Hepatocyte (in vitro differentiated cells): ENCODE measurements at regions not wholly inside any gene's neighbourhood (a gene's known extent, or its start where the extent isn't known, plus 50 kb on each side); places are given as distances from the start of the nearest gene placed in this dataset.

Experiments used
- DNase-seq: peaks from one replicate; pipeline ENCODE4 v3.0.0-alpha.2; 2016; ENCODE audit warnings: low spot score
- H2AFZ ChIP-seq: fragments of 200-600 bp; sonication (generic); 2 replicates; pipeline ENCODE4 v1.6.0; 2016; ENCODE audit warnings: antibody characterized with exemption, mild to moderate bottlenecking
- H3K27ac ChIP-seq: fragments of 200-600 bp; sonication (generic); 2 replicates; pipeline ENCODE4 v1.5.1; 2016; ENCODE audit warnings: mild to moderate bottlenecking
- H3K27me3 ChIP-seq: fragments of 200-600 bp; sonication (generic); 2 replicates; pipeline ENCODE4 v1.6.1; 2016
- H3K36me3 ChIP-seq: fragments of 200-600 bp; sonication (generic); replicated peaks from 2 replicates; pipeline ENCODE4 v1.5.1; 2016; ENCODE audit warnings: low read depth; ENCODE audit not compliant: insufficient read depth
- H3K4me1 ChIP-seq: fragments of 200-600 bp; sonication (generic); 2 replicates; pipeline ENCODE4 v1.5.1; 2016; ENCODE audit warnings: mild to moderate bottlenecking, moderate library complexity; ENCODE audit not compliant: insufficient read depth
- H3K4me2 ChIP-seq: fragments of 200-600 bp; sonication (generic); 2 replicates; pipeline ENCODE4 v1.6.0; 2016
- H3K4me3 ChIP-seq: fragments of 200-600 bp; sonication (generic); 2 replicates; pipeline ENCODE4 v1.5.1; 2016; ENCODE audit warnings: mild to moderate bottlenecking
- H3K79me2 ChIP-seq: fragments of 200-600 bp; sonication (generic); 2 replicates; pipeline ENCODE4 v1.6.0; 2017; ENCODE audit warnings: mild to moderate bottlenecking
- H3K9me2 ChIP-seq: fragments of 200-600 bp; sonication (generic); replicated peaks from 2 replicates; pipeline ENCODE4 v1.6.0; 2017; ENCODE audit warnings: mild to moderate bottlenecking; ENCODE audit not compliant: insufficient read depth
- H3K9me3 ChIP-seq: fragments of 200-600 bp; sonication (generic); 2 replicates; pipeline ENCODE4 v1.5.1; 2016; ENCODE audit warnings: low read depth, mild to moderate bottlenecking
- H4K20me1 ChIP-seq: fragments of 200-600 bp; sonication (generic); 2 replicates; pipeline ENCODE4 v1.6.0; 2016; ENCODE audit warnings: mild to moderate bottlenecking; ENCODE audit not compliant: insufficient read depth, poor library complexity, severe bottlenecking
- CTCF ChIP-seq: fragments of 200-600 bp; sonication (generic); IDR thresholded peaks from 2 replicates; pipeline ENCODE4 v1.5.1; 2016; ENCODE audit warnings: antibody characterized with exemption, mild to moderate bottlenecking; ENCODE audit not compliant: poor library complexity
- EZH2 ChIP-seq: fragments of 200-600 bp; sonication (generic); IDR thresholded peaks from 2 replicates; pipeline ENCODE4 v1.6.1; 2016; ENCODE audit warnings: antibody characterized with exemption, mild to moderate bottlenecking, borderline replicate concordance
- EZH2phosphoT487 ChIP-seq: fragments of 200-600 bp; sonication (generic); IDR thresholded peaks from one replicate; pipeline ENCODE4 v1.6.1; 2018; ENCODE audit warnings: antibody characterized with exemption, mild to moderate bottlenecking, low read depth, moderate library complexity; ENCODE audit not compliant: unreplicated experiment, severe bottlenecking
- WGBS: methylation state at CpG from one replicate; pipeline ENCODE4 v1.1.6; 2016; ENCODE audit warnings: low lambda C conversion rate; ENCODE audit errors: missing lambda C conversion rate; 5-methylcytosine and 5-hydroxymethylcytosine counted together

- no peaks in the 10 kb centered on the region for H3K9me2 ChIP-seq
- no peaks in the 10 kb centered on the region for H3K9me3 ChIP-seq
- no peaks in the 10 kb centered on the region for H3K79me2 ChIP-seq
- DNase-seq, result no peak
- no peaks in the 10 kb centered on the region for H4K20me1 ChIP-seq
- H3K4me3 ChIP-seq, result no peak overlapping the region
- H2AFZ ChIP-seq, result no peak overlapping the region
- no peaks in the 10 kb centered on the region for H3K36me3 ChIP-seq
- H3K27ac ChIP-seq, result no peak overlapping the region
- no peaks in the 10 kb centered on the region for H3K4me1 ChIP-seq
- WGBS, result 74% methylated on average over 2 of the region's 2 CpGs
- no peaks in the 10 kb centered on the region for H3K27me3 ChIP-seq
- no peak overlapping the region for H3K4me2 ChIP-seq
- no peak for TF ChIP-seq EZH2phosphoT487
- TF ChIP-seq EZH2, result no peak
- no peak for TF ChIP-seq CTCF
Observed at GRCh38 chr11:32304521-32304920, 130.8 kb downstream of the WT1 start.

GRCh38 chr11:32305460-32305859, 129.9 kb downstream of the WT1 start:
- TF ChIP-seq EZH2 (no peak), EZH2phosphoT487 (no peak), CTCF (no peak)
- no peaks in the 10 kb centered on the region for H3K27me3 ChIP-seq
- 92% methylated on average over 4 of the region's 4 CpGs for WGBS
- no peaks in the 10 kb centered on the region for H3K36me3 ChIP-seq
- H3K79me2 ChIP-seq, result no peaks in the 10 kb centered on the region
- H3K9me2 ChIP-seq, result no peaks in the 10 kb centered on the region
- H3K9me3 ChIP-seq, result no peaks in the 10 kb centered on the region
- H3K4me3 ChIP-seq, result no peak overlapping the region
- no peak for DNase-seq
- H4K20me1 ChIP-seq, result no peaks in the 10 kb centered on the region
- peaks cover 7% of the 10 kb centered on the region for H3K4me1 ChIP-seq
- H2AFZ ChIP-seq, result no peak overlapping the region
- H3K4me2 ChIP-seq, result no peak overlapping the region
- H3K27ac ChIP-seq, result no peak overlapping the region

GRCh38 chr11:32307471-32307870, 127.9 kb downstream of the WT1 start:
- Histone ChIP-seq H3K4me1 (peaks cover 17% of the 10 kb centered on the region), H3K27me3 (no peaks in the 10 kb centered on the region), H3K36me3 (no peaks in the 10 kb centered on the region), H3K9me2 (no peaks in the 10 kb centered on the region), H3K9me3 (no peaks in the 10 kb centered on the region), H3K79me2 (no peaks in the 10 kb centered on the region), H4K20me1 (no peaks in the 10 kb centered on the region), H2AFZ (no peak overlapping the region), H3K4me2 (no peak overlapping the region), H3K27ac (no peak overlapping the region), H3K4me3 (no peak overlapping the region)
- WGBS, result 88% methylated on average over 3 of the region's 3 CpGs
- TF ChIP-seq EZH2phosphoT487, result no peak
- no peak for TF ChIP-seq EZH2
- TF ChIP-seq CTCF, result no peak
- DNase-seq, result no peak

GRCh38 chr11:32307913-32308312, 127.4 kb downstream of the WT1 start:
- Histone ChIP-seq H3K36me3 (no peaks in the 10 kb centered on the region), H3K27ac (no peak overlapping the region), H3K9me2 (no peaks in the 10 kb centered on the region), H3K4me3 (no peak overlapping the region), H3K79me2 (no peaks in the 10 kb centered on the region), H3K4me2 (no peak overlapping the region), H2AFZ (no peak overlapping the region), H4K20me1 (no peaks in the 10 kb centered on the region), H3K27me3 (no peaks in the 10 kb centered on the region), H3K4me1 (peaks cover 20% of the 10 kb centered on the region), H3K9me3 (no peaks in the 10 kb centered on the region)
- no peak for DNase-seq
- WGBS, result 84% methylated on average over 6 of the region's 6 CpGs
- TF ChIP-seq EZH2, result no peak
